SU-DHL-6 (cell line): ENCODE measurements at regions not wholly inside any gene's neighbourhood (a gene's known extent, or its start where the extent isn't known, plus 50 kb on each side); places are given as distances from the start of the nearest gene placed in this dataset.

Source experiments
- H2AFZ ChIP-seq: fragments of 200-600 bp; sonication (generic); 2 replicates; pipeline ENCODE4 v1.6.1; 2014; ENCODE audit warnings: low read depth, mild to moderate bottlenecking, moderate library complexity, mixed read lengths, antibody characterized with exemption, low read length; ENCODE audit not compliant: severe bottlenecking
- H3F3A ChIP-seq: fragments of 200-600 bp; shearing (Covaris generic); 2 replicates; pipeline ENCODE4 v1.6.0; 2016; ENCODE audit warnings: antibody characterized with exemption, mild to moderate bottlenecking; ENCODE audit not compliant: insufficient read depth
- H3K27ac ChIP-seq: fragments of 200-600 bp; sonication (generic); 2 replicates; pipeline ENCODE4 v1.5.1; 2016; ENCODE audit warnings: low read depth, mild to moderate bottlenecking, low read length, moderate library complexity, mixed read lengths
- H3K27me3 ChIP-seq: fragments of 200-600 bp; sonication (generic), shearing (Covaris generic); 2 replicates; pipeline ENCODE4 v1.6.0; 2014; ENCODE audit warnings: mild to moderate bottlenecking, low read length
- H3K36me3 ChIP-seq: fragments of 200-600 bp; sonication (generic); 2 replicates; pipeline ENCODE4 v1.6.1; 2014; ENCODE audit warnings: mild to moderate bottlenecking, low read length, mixed read lengths
- H3K4me2 ChIP-seq: fragments of 300-600, 200-600 bp; shearing (Covaris generic), sonication (generic); 2 replicates; pipeline ENCODE4 v1.6.0; 2014; ENCODE audit warnings: low read length, low read depth, mild to moderate bottlenecking; ENCODE audit not compliant: poor library complexity, severe bottlenecking
- H3K4me3 ChIP-seq: fragments of 200-600 bp; sonication (generic); 2 replicates; pipeline ENCODE4 v1.5.1; 2014; ENCODE audit warnings: antibody characterized with exemption, low read length, mild to moderate bottlenecking, mixed read lengths; ENCODE audit not compliant: insufficient read depth, poor library complexity, severe bottlenecking
- H3K79me2 ChIP-seq: fragments of 200-600 bp; sonication (generic); 2 replicates; pipeline ENCODE4 v1.6.1; 2014; ENCODE audit warnings: mild to moderate bottlenecking, low read length, moderate library complexity; ENCODE audit not compliant: insufficient read depth
- H3K9ac ChIP-seq: fragments of 200-600 bp; sonication (generic); 2 replicates; pipeline ENCODE4 v1.7.0; 2014; ENCODE audit warnings: mild to moderate bottlenecking, low read length
- H3K9me2 ChIP-seq: fragments of 200-600 bp; sonication (generic); replicated peaks from 2 replicates; pipeline ENCODE4 v1.6.1; 2014; ENCODE audit warnings: low read length; ENCODE audit not compliant: insufficient read depth
- H3K9me3 ChIP-seq: fragments of 200-600 bp; sonication (generic); 2 replicates; pipeline ENCODE4 v1.6.1; 2014; ENCODE audit warnings: low read length, mixed read lengths; ENCODE audit not compliant: insufficient read depth
- H4K20me1 ChIP-seq: fragments of 200-600 bp; sonication (generic); 2 replicates; pipeline ENCODE4 v1.6.1; 2014; ENCODE audit warnings: low read depth, mild to moderate bottlenecking, antibody characterized with exemption, low read length, moderate library complexity, mixed read lengths
- CTCF ChIP-seq: fragments of 200-600 bp; sonication (generic); IDR thresholded peaks from one replicate; pipeline ENCODE4 v1.5.1; 2017; ENCODE audit warnings: antibody characterized with exemption, mild to moderate bottlenecking, low read length, moderate library complexity; ENCODE audit not compliant: insufficient read depth, poor library complexity, severe bottlenecking
- EZH2phosphoT487 ChIP-seq: fragments of 200-600 bp; sonication (generic), shearing (Covaris generic); conservative IDR thresholded peaks from 2 replicates; pipeline ENCODE4 v1.6.1; 2018; ENCODE audit warnings: mild to moderate bottlenecking, antibody characterized with exemption, low read length, moderate library complexity, mixed read lengths

- no peaks in the 10 kb centered on the region for H3K79me2 ChIP-seq
- no peak overlapping the region for H2AFZ ChIP-seq
- H3K4me2 ChIP-seq: no peak overlapping the region
- H3K36me3 ChIP-seq: no peaks in the 10 kb centered on the region
- no peaks in the 10 kb centered on the region for H3K9me3 ChIP-seq
- H4K20me1 ChIP-seq: no peaks in the 10 kb centered on the region
- H3K9ac ChIP-seq: no peak overlapping the region
- H3K27ac ChIP-seq: no peak overlapping the region
- H3K9me2 ChIP-seq: no peaks in the 10 kb centered on the region
- H3F3A ChIP-seq: no peaks in the 10 kb centered on the region
- H3K27me3 ChIP-seq: no peaks in the 10 kb centered on the region
- H3K4me3 ChIP-seq: no peak overlapping the region
- no peak for TF ChIP-seq EZH2phosphoT487
- no peak for TF ChIP-seq CTCF
Observed at GRCh38 chr12:131432532-131433260, 278.2 kb upstream of the SFSWAP start.

- H3K27me3 ChIP-seq: no peaks in the 10 kb centered on the region
- H3K9me2 ChIP-seq: no peaks in the 10 kb centered on the region
- no peaks in the 10 kb centered on the region for H3K79me2 ChIP-seq
- no peak overlapping the region for H3K4me2 ChIP-seq
- no peak overlapping the region for H3K4me3 ChIP-seq
- H3K9ac ChIP-seq: no peak overlapping the region
- no peaks in the 10 kb centered on the region for H3K9me3 ChIP-seq
- H3F3A ChIP-seq: no peaks in the 10 kb centered on the region
- TF ChIP-seq EZH2phosphoT487 (no peak), CTCF (no peak)
- H4K20me1 ChIP-seq: no peaks in the 10 kb centered on the region
- no peak overlapping the region for H3K27ac ChIP-seq
- no peaks in the 10 kb centered on the region for H3K36me3 ChIP-seq
- no peak overlapping the region for H2AFZ ChIP-seq
Observed at GRCh38 chr12:131434208-131435125, 276.4 kb upstream of the SFSWAP start.

GRCh38 chr12:131436922-131437705 is 273.8 kb upstream of the SFSWAP start:
- Histone ChIP-seq H3K4me3 (no peak overlapping the region), H3F3A (no peaks in the 10 kb centered on the region), H2AFZ (no peak overlapping the region), H3K79me2 (no peaks in the 10 kb centered on the region), H3K27ac (no peak overlapping the region), H3K27me3 (no peaks in the 10 kb centered on the region), H3K4me2 (no peak overlapping the region), H4K20me1 (no peaks in the 10 kb centered on the region), H3K36me3 (no peaks in the 10 kb centered on the region), H3K9me3 (no peaks in the 10 kb centered on the region), H3K9me2 (no peaks in the 10 kb centered on the region), H3K9ac (no peak overlapping the region)
- TF ChIP-seq CTCF (no peak), EZH2phosphoT487 (no peak)
